ENCODE measurements at regions not wholly inside any gene's neighbourhood (a gene's known extent, or its start where the extent isn't known, plus 50 kb on each side); places are given as distances from the start of the nearest gene placed in this dataset.
A peak's percentile ranks its signal among the peaks of the same experiment; 100 is the strongest.

GRCh38 chr15:60135961-60136360, 131.8 kb downstream of the FOXB1 start:
- ChIA-PET CTCF (interaction anchor here (0.6 to 1.6 kb wide), 5 partner anchors 9 to 218 kb away, joined by 3 to 5 read pairs (median 4); no protein-coding TSS in a partner anchor), POLR2A (no interaction called here)
- H3K9me3 ChIP-seq = no peaks in the 10 kb centered on the region
- FAIRE-seq = no peak
- no peak overlapping the region for H3K27ac ChIP-seq
- 10% methylated on average over 2 of the region's 2 CpGs for WGBS (ENCODE audit: missing lambda C conversion rate)
- TF ChIP-seq JUNB (IDR thresholded peaks at IDR 0.05) (no peak), HDAC2 (IDR thresholded peaks at IDR 0.05) (no peak), EHF (CRISPR knock-in tag; IDR thresholded peaks at IDR 0.05) (no peak), CBX2 (IDR thresholded peaks at IDR 0.05; ENCODE audit: borderline replicate concordance, low read depth) (no peak), MAFK (IDR thresholded peaks at IDR 0.05; ENCODE audit: partially characterized antibody) (no peak), HOXA7 (CRISPR knock-in tag; IDR thresholded peaks at IDR 0.05) (no peak), NR3C1 (IDR thresholded peaks at IDR 0.05) (no peak), ZC3H11A (IDR thresholded peaks at IDR 0.05) (no peak), KDM5A (IDR thresholded peaks at IDR 0.05) (no peak), ZNF302 (CRISPR knock-in tag; IDR thresholded peaks at IDR 0.05) (no peak), SREBF2 (IDR thresholded peaks at IDR 0.05) (no peak), E2F6 (IDR thresholded peaks at IDR 0.05; ENCODE audit: borderline replicate concordance, low read depth) (no peak), HMGXB4 (CRISPR knock-in tag; IDR thresholded peaks at IDR 0.05; ENCODE audit: borderline replicate concordance) (no peak), CHD2 (IDR thresholded peaks at IDR 0.05; ENCODE audit: low read length, partially characterized antibody) (no peak), NPAS2 (CRISPR knock-in tag; IDR thresholded peaks at IDR 0.05; ENCODE audit: borderline replicate concordance) (no peak), BHLHE40 (IDR thresholded peaks at IDR 0.05; ENCODE audit: low read depth, low read length) (no peak), ZSCAN20 (CRISPR knock-in tag; IDR thresholded peaks at IDR 0.05) (no peak), CBX8 (IDR thresholded peaks at IDR 0.05) (no peak), CEBPB (IDR thresholded peaks at IDR 0.05) (no peak)
- DNase-seq (ENCODE audit: low read depth in 1 of 2, low spot score in 1 of 2) = no peak
- no peak overlapping the region for H3K4me3 ChIP-seq
- H3K4me2 ChIP-seq = no peak overlapping the region
- H3K4me1 ChIP-seq = no peaks in the 10 kb centered on the region
- ATAC-seq = no peak

GRCh38 chr15:60137711-60138396, 133.7 kb downstream of the FOXB1 start:
- DNase-seq (ENCODE audit: low read depth in 1 of 2, low spot score in 1 of 2) = no peak
- Histone ChIP-seq H3K27ac (no peak overlapping the region), H3K9me3 (no peaks in the 10 kb centered on the region), H3K4me1 (no peaks in the 10 kb centered on the region), H3K4me3 (no peak overlapping the region), H3K4me2 (no peak overlapping the region)
- ChIA-PET POLR2A (no interaction called here), CTCF (interaction anchor here (1.1 to 2.0 kb wide), 4 partner anchors 11 to 413 kb away, joined by 3 to 9 read pairs (median 4); no protein-coding TSS in a partner anchor)
- WGBS (ENCODE audit: missing lambda C conversion rate) = 35% methylated on average over 5 of the region's 5 CpGs
- ATAC-seq = peak; percentile 41 to 52; a peak in 2 of 6 replicates
- peak; percentile 18 for FAIRE-seq
- TF ChIP-seq JUN (IDR thresholded peaks at IDR 0.05) (no peak), RARB (CRISPR knock-in tag; IDR thresholded peaks at IDR 0.05) (no peak), EP300 (IDR thresholded peaks at IDR 0.05) (no peak), MYC (IDR thresholded peaks at IDR 0.05; ENCODE audit: borderline replicate concordance, low read length) (no peak), HOXB13 (CRISPR knock-in tag; IDR thresholded peaks at IDR 0.05; ENCODE audit: low read depth) (no peak), NPAS2 (CRISPR knock-in tag; IDR thresholded peaks at IDR 0.05; ENCODE audit: borderline replicate concordance) (no peak), NFE2L2 (conservative IDR thresholded peaks at IDR 0.05; ENCODE audit: low read length) (no peak), HOXA7 (CRISPR knock-in tag; IDR thresholded peaks at IDR 0.05) (no peak), SMC3 (IDR thresholded peaks at IDR 0.05) (no peak)
- TF ChIP-seq, protein P1, sequence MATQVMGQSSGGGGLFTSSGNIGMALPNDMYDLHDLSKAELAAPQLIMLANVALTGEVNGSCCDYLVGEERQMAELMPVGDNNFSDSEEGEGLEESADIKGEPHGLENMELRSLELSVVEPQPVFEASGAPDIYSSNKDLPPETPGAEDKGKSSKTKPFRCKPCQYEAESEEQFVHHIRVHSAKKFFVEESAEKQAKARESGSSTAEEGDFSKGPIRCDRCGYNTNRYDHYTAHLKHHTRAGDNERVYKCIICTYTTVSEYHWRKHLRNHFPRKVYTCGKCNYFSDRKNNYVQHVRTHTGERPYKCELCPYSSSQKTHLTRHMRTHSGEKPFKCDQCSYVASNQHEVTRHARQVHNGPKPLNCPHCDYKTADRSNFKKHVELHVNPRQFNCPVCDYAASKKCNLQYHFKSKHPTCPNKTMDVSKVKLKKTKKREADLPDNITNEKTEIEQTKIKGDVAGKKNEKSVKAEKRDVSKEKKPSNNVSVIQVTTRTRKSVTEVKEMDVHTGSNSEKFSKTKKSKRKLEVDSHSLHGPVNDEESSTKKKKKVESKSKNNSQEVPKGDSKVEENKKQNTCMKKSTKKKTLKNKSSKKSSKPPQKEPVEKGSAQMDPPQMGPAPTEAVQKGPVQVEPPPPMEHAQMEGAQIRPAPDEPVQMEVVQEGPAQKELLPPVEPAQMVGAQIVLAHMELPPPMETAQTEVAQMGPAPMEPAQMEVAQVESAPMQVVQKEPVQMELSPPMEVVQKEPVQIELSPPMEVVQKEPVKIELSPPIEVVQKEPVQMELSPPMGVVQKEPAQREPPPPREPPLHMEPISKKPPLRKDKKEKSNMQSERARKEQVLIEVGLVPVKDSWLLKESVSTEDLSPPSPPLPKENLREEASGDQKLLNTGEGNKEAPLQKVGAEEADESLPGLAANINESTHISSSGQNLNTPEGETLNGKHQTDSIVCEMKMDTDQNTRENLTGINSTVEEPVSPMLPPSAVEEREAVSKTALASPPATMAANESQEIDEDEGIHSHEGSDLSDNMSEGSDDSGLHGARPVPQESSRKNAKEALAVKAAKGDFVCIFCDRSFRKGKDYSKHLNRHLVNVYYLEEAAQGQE (IDR thresholded peaks at IDR 0.05) = no peak
- TF ChIP-seq, protein P2, sequence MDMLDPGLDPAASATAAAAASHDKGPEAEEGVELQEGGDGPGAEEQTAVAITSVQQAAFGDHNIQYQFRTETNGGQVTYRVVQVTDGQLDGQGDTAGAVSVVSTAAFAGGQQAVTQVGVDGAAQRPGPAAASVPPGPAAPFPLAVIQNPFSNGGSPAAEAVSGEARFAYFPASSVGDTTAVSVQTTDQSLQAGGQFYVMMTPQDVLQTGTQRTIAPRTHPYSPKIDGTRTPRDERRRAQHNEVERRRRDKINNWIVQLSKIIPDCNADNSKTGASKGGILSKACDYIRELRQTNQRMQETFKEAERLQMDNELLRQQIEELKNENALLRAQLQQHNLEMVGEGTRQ (IDR thresholded peaks at IDR 0.05) = no peak

Data from A549 (cell line).